ENCODE measurements at regions not wholly inside any gene's neighbourhood (a gene's known extent, or its start where the extent isn't known, plus 50 kb on each side); places are given as distances from the start of the nearest gene placed in this dataset.
A peak's percentile ranks its signal among the peaks of the same experiment; 100 is the strongest.
"Not testable (repeated sequence)": the region's sequence is repeated elsewhere in the genome, so short reads cannot be mapped to it uniquely, and the experiment has no call there.

DNA sequence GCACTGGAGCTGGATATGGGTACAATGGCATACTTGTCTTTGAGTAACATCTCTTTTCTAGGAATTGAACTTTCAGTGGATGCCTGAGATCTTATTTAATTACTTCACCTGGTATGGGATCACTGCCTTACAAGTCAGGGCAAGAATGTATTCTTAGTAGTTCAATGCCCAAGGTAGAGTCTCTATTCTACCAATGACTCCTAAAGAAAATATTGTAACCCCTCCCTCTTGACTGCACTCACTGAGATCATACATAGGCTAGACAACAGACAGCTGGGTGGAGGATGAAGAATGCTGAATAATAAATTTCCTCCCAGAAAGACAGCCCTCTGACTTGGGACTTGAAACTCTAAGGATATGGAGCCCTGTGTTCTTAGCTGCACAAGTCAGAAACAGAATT, 1216.3 kb upstream of the ACO1 start:
- in situ Hi-C loops (cut with MboI; ENCODE audit: low pct_unique_long_range_greater_than_20kb in 2 of 9, low sequenced_read_pairs in 9 of 9, unreplicated experiment in 9 of 9): no loop called here
- no peak overlapping the region for H3K4me3 ChIP-seq
- ATAC-seq (replicated peaks in 6 of 8): no peak
- no peaks in the 10 kb centered on the region for H3K4me1 ChIP-seq (replicated peaks in 1 of 2)
- H3K27ac ChIP-seq: no peak overlapping the region

DNA sequence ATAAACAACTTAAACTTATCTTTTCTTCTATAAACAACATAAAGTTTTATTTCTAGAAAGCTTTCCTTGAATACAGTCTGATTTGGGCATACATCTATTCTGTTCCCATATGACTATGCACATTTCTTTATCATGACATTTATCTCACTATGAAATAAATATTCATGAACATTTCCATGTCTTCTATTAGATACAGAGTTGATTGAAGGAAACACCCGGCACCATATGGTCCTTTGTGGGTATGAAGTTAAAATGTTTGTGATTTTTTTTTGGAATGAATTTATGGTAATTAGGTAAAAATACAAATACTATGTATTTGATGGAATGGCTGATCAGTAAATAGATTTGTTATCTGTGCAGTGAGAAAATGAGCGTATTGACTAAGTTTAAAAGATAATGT, 1209.8 kb upstream of the ACO1 start:
- H3K27ac ChIP-seq: no peak overlapping the region
- no peaks in the 10 kb centered on the region for H3K4me1 ChIP-seq (replicated peaks in 1 of 2)
- WGBS, 10 experiments: 0 to 100% (median 76%) methylated on average over 1 to 2 of the region's 2 CpGs; no CpG with 5 or more reads in 1 of the 10 experiments
- in situ Hi-C loops (cut with MboI; ENCODE audit: low pct_unique_long_range_greater_than_20kb in 2 of 9, low sequenced_read_pairs in 9 of 9, unreplicated experiment in 9 of 9): no loop called here
- ATAC-seq (replicated peaks in 6 of 8): peak in 1 of 8 experiments; percentile 40
- no peak overlapping the region for H3K4me3 ChIP-seq

DNA sequence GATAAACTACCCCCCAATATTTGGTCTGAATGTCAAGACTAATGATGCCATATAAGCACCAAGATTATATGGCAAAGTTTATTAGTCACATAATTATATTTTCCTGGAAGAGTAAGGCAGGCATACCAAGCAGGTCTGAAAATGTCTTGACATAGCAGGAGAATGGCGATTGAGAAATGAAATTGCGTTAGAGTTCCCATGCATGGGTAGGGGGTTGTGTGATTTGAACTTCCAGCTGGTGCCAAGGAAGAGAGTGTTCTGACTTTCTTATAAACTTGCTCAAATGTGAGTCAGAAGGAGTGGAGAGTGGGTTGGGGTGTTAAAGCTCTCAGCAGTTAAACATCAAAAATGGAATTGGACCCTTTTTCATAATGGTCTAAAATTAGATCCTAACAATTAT, 1200.6 kb upstream of the ACO1 start:
- no peak overlapping the region for H3K27ac ChIP-seq
- in situ Hi-C loops (cut with MboI; ENCODE audit: low pct_unique_long_range_greater_than_20kb in 2 of 9, low sequenced_read_pairs in 9 of 9, unreplicated experiment in 9 of 9): no loop called here
- H3K4me1 ChIP-seq (replicated peaks in 1 of 2): no peaks in the 10 kb centered on the region
- H3K4me3 ChIP-seq: no peak overlapping the region
- no peak for ATAC-seq (replicated peaks in 6 of 8)
- 15 to 100% (median 90%) methylated on average over 1 to 2 of the region's 2 CpGs; no CpG with 5 or more reads in 2 of the 10 experiments for WGBS, 10 experiments

DNA sequence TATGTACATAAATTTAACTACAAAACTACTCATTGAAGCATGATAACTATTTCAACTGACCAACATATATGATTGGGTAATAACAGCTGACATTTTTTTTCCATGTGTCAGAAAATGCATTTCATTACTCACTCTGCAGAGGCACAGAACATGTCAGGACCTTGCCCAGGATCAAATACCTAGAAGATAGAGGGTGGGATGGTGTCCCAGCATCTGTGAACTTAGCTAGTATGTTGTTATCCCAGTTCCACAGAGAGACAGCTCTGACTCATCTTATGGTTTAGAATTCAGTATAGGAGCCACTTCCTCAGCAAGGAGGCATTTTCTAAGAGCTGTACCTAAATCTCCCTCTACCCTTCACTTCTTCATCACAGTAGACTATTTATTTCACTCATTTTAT, 1198.6 kb upstream of the ACO1 start:
- H3K4me3 ChIP-seq: no peak overlapping the region
- in situ Hi-C loops (cut with MboI; ENCODE audit: low pct_unique_long_range_greater_than_20kb in 2 of 9, low sequenced_read_pairs in 9 of 9, unreplicated experiment in 9 of 9): no loop called here
- no peak overlapping the region for H3K27ac ChIP-seq
- no peaks in the 10 kb centered on the region for H3K4me1 ChIP-seq (replicated peaks in 1 of 2)
- ATAC-seq (replicated peaks in 6 of 8): no peak

DNA sequence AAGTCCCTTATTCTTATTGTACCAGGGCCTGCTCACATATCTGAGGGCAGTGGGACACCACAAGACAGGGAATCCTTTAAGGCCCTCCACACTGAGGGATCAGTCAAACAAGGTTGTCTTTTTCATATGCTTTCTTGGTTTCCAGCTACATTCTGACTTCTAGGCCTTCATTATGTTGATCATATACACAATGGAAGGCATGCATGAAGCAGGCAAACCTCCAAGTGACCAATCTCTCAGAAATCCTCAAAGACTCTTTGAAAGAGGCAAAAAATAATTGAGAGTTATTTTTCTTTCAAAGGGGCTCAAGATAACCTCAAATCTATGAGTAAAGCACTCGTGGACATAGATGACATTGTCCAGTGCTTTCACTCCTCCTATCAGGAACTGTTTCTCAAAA, 1195.9 kb upstream of the ACO1 start:
- in situ Hi-C loops (cut with MboI; ENCODE audit: low pct_unique_long_range_greater_than_20kb in 2 of 9, low sequenced_read_pairs in 9 of 9, unreplicated experiment in 9 of 9): no loop called here
- no peaks in the 10 kb centered on the region for H3K4me1 ChIP-seq (replicated peaks in 1 of 2)
- WGBS, 10 experiments: 0 to 71% (median 20%) methylated on average over 1 of the region's 1 CpG; no CpG with 5 or more reads in 1 of the 10 experiments
- no peak overlapping the region for H3K27ac ChIP-seq
- no peak overlapping the region for H3K4me3 ChIP-seq
- no peak for ATAC-seq (replicated peaks in 6 of 8)

DNA sequence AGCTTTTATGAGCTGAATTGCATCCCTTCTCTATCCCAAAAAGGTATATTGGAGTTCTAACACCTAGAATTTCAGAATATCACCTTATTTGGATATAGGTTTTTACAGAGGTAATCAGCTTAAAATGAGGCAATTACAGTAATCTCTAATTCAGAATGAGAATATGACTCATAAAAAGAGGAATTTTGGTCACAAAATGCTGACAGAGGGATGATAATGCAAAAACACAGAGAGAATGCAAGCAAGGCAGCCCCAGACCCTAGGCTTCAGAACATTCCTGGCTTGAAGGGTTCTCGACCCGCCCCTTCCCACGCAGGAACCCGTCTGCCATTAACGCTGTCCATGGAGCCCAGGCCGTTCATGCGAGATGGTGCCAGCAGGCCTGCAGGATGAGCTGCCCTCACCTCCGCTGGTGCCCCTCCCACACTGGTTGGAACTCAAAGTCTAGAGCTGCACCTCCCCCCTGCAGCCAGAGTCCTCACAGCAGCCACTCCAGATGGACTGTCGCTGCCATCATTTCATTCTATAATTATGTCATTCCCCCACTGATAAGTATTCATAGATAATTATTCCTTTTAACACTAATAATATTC, 1173.4 kb upstream of the ACO1 start:
- in situ Hi-C loops (cut with MboI; ENCODE audit: low pct_unique_long_range_greater_than_20kb in 2 of 9, low sequenced_read_pairs in 9 of 9, unreplicated experiment in 9 of 9): no loop called here
- no peak for ATAC-seq (replicated peaks in 6 of 8)

DNA sequence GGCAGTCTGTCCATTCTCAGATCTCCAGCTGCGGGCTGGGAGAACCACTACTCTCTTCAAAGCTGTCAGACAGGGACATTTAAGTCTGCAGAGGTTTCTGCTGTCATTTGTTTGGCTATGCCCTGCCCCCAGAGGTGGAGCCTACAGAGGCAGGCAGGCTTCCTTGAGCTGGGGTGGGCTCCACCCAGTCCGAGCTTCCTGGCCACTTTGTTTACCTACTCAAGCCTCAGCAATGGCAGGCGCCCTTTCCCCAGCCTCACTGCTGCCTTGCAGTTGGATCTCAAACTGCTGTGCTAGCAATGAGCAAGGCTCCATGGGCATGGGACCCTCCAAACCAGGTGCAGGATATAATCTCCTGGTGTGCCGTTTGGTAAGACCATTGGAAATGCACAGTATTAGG, 1154.5 kb upstream of the ACO1 start:
- H3K4me1 ChIP-seq (replicated peaks in 1 of 2); in situ Hi-C loops (cut with MboI; ENCODE audit: low pct_unique_long_range_greater_than_20kb in 2 of 9, low sequenced_read_pairs in 9 of 9, unreplicated experiment in 9 of 9); H3K4me3 ChIP-seq; H3K27ac ChIP-seq; ATAC-seq (replicated peaks in 6 of 8): not testable (repeated sequence)
- 80 to 93% (median 87%) methylated on average over 1 to 3 of the region's 4 CpGs; no CpG with 5 or more reads in 7 of the 10 experiments for WGBS, 10 experiments

More for the DNA sequence above, 1173.4 kb upstream of the ACO1 start:
- WGBS, 10 experiments: 0 to 100% (median 93%) methylated on average over 1 to 8 of the region's 9 CpGs; no CpG with 5 or more reads in 4 of the 10 experiments
- no peak overlapping the region for H3K4me3 ChIP-seq
- no peak overlapping the region for H3K27ac ChIP-seq
- H3K4me1 ChIP-seq (replicated peaks in 1 of 2): peaks cover 0 to 9% of the 10 kb centered on the region in 2 donors

DNA sequence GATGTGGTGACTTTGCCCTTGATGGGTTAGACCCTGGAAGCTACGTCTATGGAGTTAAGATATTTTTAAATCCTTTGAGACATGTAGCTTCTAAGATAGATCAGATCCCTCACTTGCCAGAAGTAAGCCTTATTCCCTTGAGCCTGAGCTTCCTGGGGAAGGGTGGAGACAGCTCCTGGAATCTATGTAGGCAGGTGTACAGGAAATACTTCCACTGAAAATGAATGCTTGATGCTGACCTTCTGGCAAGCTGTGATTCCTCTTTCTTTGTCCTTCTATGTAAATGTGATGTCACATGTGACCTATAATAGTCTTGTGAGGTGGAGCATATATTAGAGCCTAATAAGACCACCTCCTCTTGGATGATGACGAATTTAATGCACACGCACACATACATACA, 1152.0 kb upstream of the ACO1 start:
- 0 to 93% (median 5%) methylated on average over 1 to 3 of the region's 3 CpGs; no CpG with 5 or more reads in 3 of the 10 experiments for WGBS, 10 experiments
- in situ Hi-C loops (cut with MboI; ENCODE audit: low pct_unique_long_range_greater_than_20kb in 2 of 9, low sequenced_read_pairs in 9 of 9, unreplicated experiment in 9 of 9): no loop called here
- H3K4me3 ChIP-seq: no peak overlapping the region
- ATAC-seq (replicated peaks in 6 of 8): no peak
- H3K4me1 ChIP-seq (replicated peaks in 1 of 2): no peaks in the 10 kb centered on the region
- H3K27ac ChIP-seq: no peak overlapping the region

DNA sequence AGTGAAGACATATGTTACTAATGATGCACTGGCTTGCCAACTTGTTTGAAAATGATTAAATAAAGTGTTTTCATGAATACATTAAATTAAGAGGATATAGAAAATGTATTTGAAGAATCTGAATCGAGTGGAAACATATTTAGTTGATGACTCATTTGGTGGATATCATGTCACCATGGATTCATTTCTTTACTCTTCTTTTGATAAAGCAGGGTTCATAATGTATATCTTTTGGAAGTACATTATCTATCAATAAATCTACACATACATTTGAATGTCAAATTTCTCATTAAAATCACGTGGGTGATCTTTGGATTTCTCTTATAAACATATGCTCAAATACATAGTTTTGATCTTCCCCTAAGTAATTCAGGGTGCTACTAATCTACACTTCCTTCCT, 1148.1 kb upstream of the ACO1 start:
- no peaks in the 10 kb centered on the region for H3K4me1 ChIP-seq (replicated peaks in 1 of 2)
- no peak for ATAC-seq (replicated peaks in 6 of 8)
- no peak overlapping the region for H3K4me3 ChIP-seq
- no peak overlapping the region for H3K27ac ChIP-seq
- WGBS, 10 experiments: 0 to 92% (median 40%) methylated on average over 1 to 2 of the region's 2 CpGs; no CpG with 5 or more reads in 1 of the 10 experiments
- in situ Hi-C loops (cut with MboI; ENCODE audit: low pct_unique_long_range_greater_than_20kb in 2 of 9, low sequenced_read_pairs in 9 of 9, unreplicated experiment in 9 of 9): no loop called here

DNA sequence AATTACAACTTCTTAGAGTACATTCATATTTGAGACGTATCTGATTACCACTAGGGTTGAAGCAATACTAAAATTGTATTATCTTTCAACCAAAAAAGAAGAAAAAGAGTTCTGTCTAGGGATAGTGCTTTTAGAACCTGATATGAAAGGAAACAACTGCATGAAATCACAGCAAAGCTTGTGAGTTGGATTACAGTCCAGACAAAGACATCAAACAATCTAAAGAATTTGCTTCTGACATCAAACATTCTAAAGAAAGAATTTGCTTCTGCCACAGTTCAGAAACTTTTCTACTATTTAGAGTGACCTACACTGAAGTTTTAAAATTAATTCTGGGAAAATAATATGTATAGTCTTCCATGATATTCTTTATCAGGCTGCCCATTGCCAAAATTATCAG, 1141.1 kb upstream of the ACO1 start:
- in situ Hi-C loops (cut with MboI; ENCODE audit: low pct_unique_long_range_greater_than_20kb in 2 of 9, low sequenced_read_pairs in 9 of 9, unreplicated experiment in 9 of 9): no loop called here
- H3K27ac ChIP-seq: no peak overlapping the region
- ATAC-seq (replicated peaks in 6 of 8): no peak
- H3K4me1 ChIP-seq (replicated peaks in 1 of 2): no peaks in the 10 kb centered on the region
- H3K4me3 ChIP-seq: no peak overlapping the region
- 0 to 100% (median 40%) methylated on average over 1 of the region's 1 CpG; no CpG with 5 or more reads in 2 of the 10 experiments for WGBS, 10 experiments

DNA sequence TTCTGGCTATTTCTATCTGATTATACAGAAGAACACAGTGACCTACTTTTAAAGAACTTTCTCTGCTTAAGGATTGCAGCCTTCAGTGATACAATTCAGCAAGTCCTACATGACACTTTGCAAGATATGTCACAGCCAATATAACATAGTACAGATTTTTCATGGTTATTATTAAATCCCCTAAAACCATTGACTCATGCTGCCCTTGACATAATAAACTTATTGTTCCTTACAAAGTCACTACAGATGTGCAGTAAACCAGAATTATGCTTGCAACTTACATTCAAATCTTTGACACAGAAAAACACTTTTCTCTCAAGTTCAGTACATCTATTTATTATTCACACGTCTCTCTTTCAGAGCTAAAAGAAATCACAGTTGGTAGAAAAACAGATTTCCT, 1136.3 kb upstream of the ACO1 start:
- ATAC-seq (replicated peaks in 6 of 8): no peak
- WGBS, 10 experiments: 0 to 86% (median 0%) methylated on average over 1 of the region's 1 CpG; no CpG with 5 or more reads in 6 of the 10 experiments
- Histone ChIP-seq H3K4me1 (replicated peaks in 1 of 2) (no peaks in the 10 kb centered on the region), H3K27ac (no peak overlapping the region), H3K4me3 (no peak overlapping the region)
- in situ Hi-C loops (cut with MboI; ENCODE audit: low pct_unique_long_range_greater_than_20kb in 2 of 9, low sequenced_read_pairs in 9 of 9, unreplicated experiment in 9 of 9): no loop called here

DNA sequence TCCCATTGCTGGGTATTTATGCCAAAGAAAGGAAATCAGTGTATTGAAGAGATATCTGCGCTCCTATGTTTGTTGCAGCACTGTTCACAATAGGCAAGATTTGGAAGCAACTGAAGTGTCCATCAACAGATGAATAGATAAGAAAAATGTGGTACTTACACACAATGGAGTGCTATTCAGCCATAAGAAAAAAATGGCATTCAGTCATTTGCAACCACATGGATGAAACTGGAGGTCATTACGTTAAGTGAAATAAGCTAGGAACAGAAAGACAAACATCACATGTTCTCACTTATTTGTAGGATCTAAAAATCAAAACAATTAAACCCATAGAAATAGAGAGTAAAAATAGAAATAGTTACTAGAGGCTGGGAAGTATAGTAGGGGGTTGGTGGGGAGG, 1133.1 kb upstream of the ACO1 start:
- in situ Hi-C loops (cut with MboI; ENCODE audit: low pct_unique_long_range_greater_than_20kb in 2 of 9, low sequenced_read_pairs in 9 of 9, unreplicated experiment in 9 of 9): loop anchor here in 1 of 9 experiments (25.0 kb wide), 1 partner anchor 111 kb away; no protein-coding TSS in a partner anchor
- H3K27ac ChIP-seq: no peak overlapping the region
- H3K4me1 ChIP-seq (replicated peaks in 1 of 2): no peaks in the 10 kb centered on the region
- no peak overlapping the region for H3K4me3 ChIP-seq
- ATAC-seq (replicated peaks in 6 of 8): no peak
- 0 to 100% (median 80%) methylated on average over 1 to 2 of the region's 2 CpGs; no CpG with 5 or more reads in 1 of the 10 experiments for WGBS, 10 experiments

DNA sequence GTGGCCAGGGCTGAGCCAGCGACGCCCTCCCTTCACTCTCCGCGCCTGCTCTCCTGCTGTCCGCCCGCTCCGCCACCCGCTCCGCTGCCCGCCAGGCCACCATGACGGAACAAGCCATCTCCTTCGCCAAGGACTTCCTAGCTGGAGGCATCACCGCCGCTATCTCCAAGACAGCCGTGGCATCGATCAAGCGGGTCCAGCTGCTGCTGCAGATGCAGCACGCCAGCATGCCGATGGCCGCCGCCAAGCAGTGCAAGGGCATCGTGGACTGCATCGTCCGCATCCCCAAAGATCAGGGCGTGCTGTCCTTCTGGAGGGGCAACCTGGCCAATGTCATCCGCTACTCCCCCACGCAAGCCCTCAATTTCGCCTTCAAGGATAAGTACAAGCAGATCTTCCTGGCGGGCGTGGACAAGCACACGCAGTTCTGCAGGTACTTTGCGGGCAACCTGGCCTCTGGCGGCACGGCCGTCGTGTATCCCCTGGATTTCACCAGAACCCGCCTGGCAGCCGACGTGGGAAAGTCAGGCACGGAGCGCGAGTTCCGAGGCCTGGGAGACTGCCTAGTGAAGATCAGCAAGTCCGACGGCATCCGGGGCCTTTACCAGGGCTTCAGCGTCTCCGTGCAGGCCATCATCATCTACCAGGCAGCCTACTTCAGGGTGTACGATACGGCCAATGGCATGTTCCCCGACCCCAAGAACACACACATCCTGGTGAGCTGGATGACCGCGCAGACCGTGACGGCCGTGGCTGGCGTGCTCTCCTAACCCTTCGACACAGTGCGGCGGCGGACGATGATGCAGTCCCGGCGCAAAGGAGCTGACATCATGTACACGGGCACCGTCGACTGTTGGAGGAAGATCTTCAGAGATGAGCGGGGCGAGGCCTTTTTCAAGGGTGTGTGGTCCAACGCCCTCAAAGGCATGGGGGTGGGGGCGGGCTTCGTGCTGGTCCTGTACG, 1130.4 kb upstream of the ACO1 start:
- Histone ChIP-seq H3K27ac (no peak overlapping the region), H3K4me3 (no peak overlapping the region), H3K4me1 (replicated peaks in 1 of 2) (no peaks in the 10 kb centered on the region)
- in situ Hi-C loops (cut with MboI; ENCODE audit: low pct_unique_long_range_greater_than_20kb in 2 of 9, low sequenced_read_pairs in 9 of 9, unreplicated experiment in 9 of 9): loop anchor here in 1 of 9 experiments (25.0 kb wide), 1 partner anchor 108 kb away; no protein-coding TSS in a partner anchor
- WGBS, 10 experiments: 55 to 100% (median 95%) methylated on average over 2 to 18 of the region's 73 CpGs; no CpG with 5 or more reads in 2 of the 10 experiments
- no peak for ATAC-seq (replicated peaks in 6 of 8)

All from motor neuron (in vitro differentiated cells).